ENCODE measurements at regions not wholly inside any gene's neighbourhood (a gene's known extent, or its start where the extent isn't known, plus 50 kb on each side); places are given as distances from the start of the nearest gene placed in this dataset.

DNA sequence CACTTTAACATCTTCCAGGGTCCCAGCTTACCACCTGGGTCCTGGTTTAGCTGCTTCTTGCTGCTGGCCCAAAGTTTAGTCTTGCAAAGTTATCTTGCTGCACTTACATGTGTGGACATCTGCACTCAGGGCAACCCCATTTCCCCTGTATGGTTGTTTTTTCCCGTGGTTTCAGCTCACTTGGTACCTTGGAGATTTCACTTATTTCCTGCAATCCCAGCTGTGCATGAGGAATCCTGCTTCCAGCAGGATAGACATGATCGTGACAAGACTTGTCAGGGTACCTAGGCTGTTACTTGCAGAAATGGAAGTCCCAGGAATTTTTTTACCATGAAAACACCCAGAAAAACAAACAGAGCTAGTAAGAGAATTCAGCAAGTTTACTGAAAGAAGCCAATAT lies 95.9 kb upstream of the LEP start:
- no peak for TF ChIP-seq EP300 (IDR thresholded peaks at IDR 0.05; ENCODE audit: borderline replicate concordance)
- TF ChIP-seq, protein P1, sequence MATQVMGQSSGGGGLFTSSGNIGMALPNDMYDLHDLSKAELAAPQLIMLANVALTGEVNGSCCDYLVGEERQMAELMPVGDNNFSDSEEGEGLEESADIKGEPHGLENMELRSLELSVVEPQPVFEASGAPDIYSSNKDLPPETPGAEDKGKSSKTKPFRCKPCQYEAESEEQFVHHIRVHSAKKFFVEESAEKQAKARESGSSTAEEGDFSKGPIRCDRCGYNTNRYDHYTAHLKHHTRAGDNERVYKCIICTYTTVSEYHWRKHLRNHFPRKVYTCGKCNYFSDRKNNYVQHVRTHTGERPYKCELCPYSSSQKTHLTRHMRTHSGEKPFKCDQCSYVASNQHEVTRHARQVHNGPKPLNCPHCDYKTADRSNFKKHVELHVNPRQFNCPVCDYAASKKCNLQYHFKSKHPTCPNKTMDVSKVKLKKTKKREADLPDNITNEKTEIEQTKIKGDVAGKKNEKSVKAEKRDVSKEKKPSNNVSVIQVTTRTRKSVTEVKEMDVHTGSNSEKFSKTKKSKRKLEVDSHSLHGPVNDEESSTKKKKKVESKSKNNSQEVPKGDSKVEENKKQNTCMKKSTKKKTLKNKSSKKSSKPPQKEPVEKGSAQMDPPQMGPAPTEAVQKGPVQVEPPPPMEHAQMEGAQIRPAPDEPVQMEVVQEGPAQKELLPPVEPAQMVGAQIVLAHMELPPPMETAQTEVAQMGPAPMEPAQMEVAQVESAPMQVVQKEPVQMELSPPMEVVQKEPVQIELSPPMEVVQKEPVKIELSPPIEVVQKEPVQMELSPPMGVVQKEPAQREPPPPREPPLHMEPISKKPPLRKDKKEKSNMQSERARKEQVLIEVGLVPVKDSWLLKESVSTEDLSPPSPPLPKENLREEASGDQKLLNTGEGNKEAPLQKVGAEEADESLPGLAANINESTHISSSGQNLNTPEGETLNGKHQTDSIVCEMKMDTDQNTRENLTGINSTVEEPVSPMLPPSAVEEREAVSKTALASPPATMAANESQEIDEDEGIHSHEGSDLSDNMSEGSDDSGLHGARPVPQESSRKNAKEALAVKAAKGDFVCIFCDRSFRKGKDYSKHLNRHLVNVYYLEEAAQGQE (IDR thresholded peaks at IDR 0.05; ENCODE audit: low read depth): no peak
- TF ChIP-seq TCF12 (IDR thresholded peaks at IDR 0.05; ENCODE audit: low read depth): no peak
- no peak for TF ChIP-seq TEAD4 (IDR thresholded peaks at IDR 0.05)
- no peak for TF ChIP-seq CREB1 (IDR thresholded peaks at IDR 0.05; ENCODE audit: low read depth)
- TF ChIP-seq, protein P2, sequence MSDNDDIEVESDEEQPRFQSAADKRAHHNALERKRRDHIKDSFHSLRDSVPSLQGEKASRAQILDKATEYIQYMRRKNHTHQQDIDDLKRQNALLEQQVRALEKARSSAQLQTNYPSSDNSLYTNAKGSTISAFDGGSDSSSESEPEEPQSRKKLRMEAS (IDR thresholded peaks at IDR 0.05): no peak
- no peak for TF ChIP-seq TAF1 (IDR thresholded peaks at IDR 0.05; ENCODE audit: low read depth)
- TF ChIP-seq, protein P3, sequence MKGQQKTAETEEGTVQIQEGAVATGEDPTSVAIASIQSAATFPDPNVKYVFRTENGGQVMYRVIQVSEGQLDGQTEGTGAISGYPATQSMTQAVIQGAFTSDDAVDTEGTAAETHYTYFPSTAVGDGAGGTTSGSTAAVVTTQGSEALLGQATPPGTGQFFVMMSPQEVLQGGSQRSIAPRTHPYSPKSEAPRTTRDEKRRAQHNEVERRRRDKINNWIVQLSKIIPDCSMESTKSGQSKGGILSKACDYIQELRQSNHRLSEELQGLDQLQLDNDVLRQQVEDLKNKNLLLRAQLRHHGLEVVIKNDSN (IDR thresholded peaks at IDR 0.05): no peak
- TF ChIP-seq CEBPB (IDR thresholded peaks at IDR 0.05): no peak

Measured in Ishikawa (cell line).